Psoas muscle (tissue), 7 donors: ENCODE measurements at regions not wholly inside any gene's neighbourhood (a gene's known extent, or its start where the extent isn't known, plus 50 kb on each side); places are given as distances from the start of the nearest gene placed in this dataset.

Experiments used
- ATAC-seq, 4 donors: fragments of 200-7000 bp; cut with Tn5 transposase; one replicate each; pipeline ENCODE4 v1.9.1; 2020; ENCODE audit warnings: moderate library complexity in 3 of 4, mild to moderate bottlenecking in 2 of 4
- DNase-seq, 2 donors: peaks; one replicate each; pipeline ENCODE4 v3.0.0-alpha.2; 2020
- H3K27ac ChIP-seq: fragments of 200-600 bp; one replicate; pipeline ENCODE4 v1.8.0; 2022
- H3K27me3 ChIP-seq, 3 donors: fragments of 200-600 bp in 1 of 3; one replicate each; pipeline versions ENCODE4 v1.6.1 to v1.8.0; 2013 to 2022; ENCODE audit warnings: low read length in 2 of 3, mild to moderate bottlenecking in 2 of 3, moderate library complexity in 1 of 3; ENCODE audit not compliant: insufficient read depth in 3 of 3
- H3K36me3 ChIP-seq, 2 donors: fragments of 200-600 bp in 1 of 2; one replicate each; pipeline versions ENCODE4 v1.6.1 to v1.8.0; 2013 to 2022; ENCODE audit warnings: low read depth in 1 of 2, mild to moderate bottlenecking in 1 of 2, moderate library complexity in 1 of 2; ENCODE audit not compliant: insufficient read depth in 1 of 2
- H3K4me1 ChIP-seq: fragments of 200-600 bp; one replicate; pipeline ENCODE4 v1.8.0; 2022
- H3K4me3 ChIP-seq: fragments of 200-600 bp; one replicate; pipeline ENCODE4 v1.8.0; 2022; ENCODE audit warnings: mild to moderate bottlenecking
- H3K9me3 ChIP-seq: fragments of 200-600 bp; one replicate; pipeline ENCODE4 v1.8.0; 2022
- WGBS, 3 donors: extraction: QIAGEN DNeasy Blood & Tissue Kit; methylation state at CpG; one replicate each; pipeline versions ENCODE4 v1.1.6 to v1.1.7; 2013; 5-methylcytosine and 5-hydroxymethylcytosine counted together
- intact Hi-C, 2 donors: fragments of 100-400 bp; cut with DNase I; formaldehyde crosslinking; loops; one replicate each; pipeline versions ENCODE4 v1.11.0 to v1.14.2; 2022
- TF ChIP-seq, protein P1 (sequence below): fragments of 200-600 bp; IDR thresholded peaks from one replicate; pipeline ENCODE4 v1.8.0; 2022; ENCODE audit warnings: antibody characterized with exemption
- donor health status: healthy with polysubstance abuse.
- donor health status: DM: no; HTN: no; CAD: no; lungs with moderate emphysema.
- donor health status: Bipolar disorder and iron deficiency.
- donor health status: healthy.
- donor health status: DM: yes; HTN: yes; CAD: no.
- donor health status: DM: no; HTN: no; CAD: no.
- donor health status: DM: yes; HTN: yes; CAD: no.

- no peak overlapping the region for H3K27ac ChIP-seq
- ATAC-seq (no peak), DNase-seq (no peak)
- 46 to 63% (median 57%) methylated on average over 2 of the region's 2 CpGs for WGBS, 3 donors
- H3K27me3 ChIP-seq, result no peaks in the 10 kb centered on the region
- intact Hi-C loops, result no loop called here
- TF ChIP-seq, protein P1, sequence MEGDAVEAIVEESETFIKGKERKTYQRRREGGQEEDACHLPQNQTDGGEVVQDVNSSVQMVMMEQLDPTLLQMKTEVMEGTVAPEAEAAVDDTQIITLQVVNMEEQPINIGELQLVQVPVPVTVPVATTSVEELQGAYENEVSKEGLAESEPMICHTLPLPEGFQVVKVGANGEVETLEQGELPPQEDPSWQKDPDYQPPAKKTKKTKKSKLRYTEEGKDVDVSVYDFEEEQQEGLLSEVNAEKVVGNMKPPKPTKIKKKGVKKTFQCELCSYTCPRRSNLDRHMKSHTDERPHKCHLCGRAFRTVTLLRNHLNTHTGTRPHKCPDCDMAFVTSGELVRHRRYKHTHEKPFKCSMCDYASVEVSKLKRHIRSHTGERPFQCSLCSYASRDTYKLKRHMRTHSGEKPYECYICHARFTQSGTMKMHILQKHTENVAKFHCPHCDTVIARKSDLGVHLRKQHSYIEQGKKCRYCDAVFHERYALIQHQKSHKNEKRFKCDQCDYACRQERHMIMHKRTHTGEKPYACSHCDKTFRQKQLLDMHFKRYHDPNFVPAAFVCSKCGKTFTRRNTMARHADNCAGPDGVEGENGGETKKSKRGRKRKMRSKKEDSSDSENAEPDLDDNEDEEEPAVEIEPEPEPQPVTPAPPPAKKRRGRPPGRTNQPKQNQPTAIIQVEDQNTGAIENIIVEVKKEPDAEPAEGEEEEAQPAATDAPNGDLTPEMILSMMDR, result no peak
- H3K4me3 ChIP-seq, result no peak overlapping the region
- no peaks in the 10 kb centered on the region for H3K9me3 ChIP-seq
- no peaks in the 10 kb centered on the region for H3K36me3 ChIP-seq
- no peaks in the 10 kb centered on the region for H3K4me1 ChIP-seq
Observed at GRCh38 chr2:18402831-18403230, 157.6 kb downstream of the RDH14 start.

DNA sequence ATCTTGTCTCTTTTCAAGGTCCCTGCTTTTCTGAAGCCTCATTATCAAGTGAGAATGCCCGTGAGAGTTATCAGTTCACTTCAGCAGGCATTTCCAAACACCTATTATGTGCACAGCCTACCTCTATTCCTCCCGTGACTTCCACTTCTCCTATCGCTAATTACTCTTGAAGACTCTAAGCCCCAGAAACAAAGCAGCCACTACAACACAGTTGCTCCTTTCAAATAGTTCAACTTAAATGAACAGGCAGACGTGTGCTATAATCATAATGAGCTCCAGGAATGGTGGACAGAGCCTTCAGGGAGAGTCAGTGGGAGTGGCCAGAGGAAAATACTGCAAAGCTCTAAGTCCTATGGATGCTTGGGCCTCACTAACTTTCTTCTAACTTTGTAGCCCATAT, 159.0 kb downstream of the RDH14 start:
- no peak overlapping the region for H3K27ac ChIP-seq
- H3K4me1 ChIP-seq, result no peaks in the 10 kb centered on the region
- no peaks in the 10 kb centered on the region for H3K36me3 ChIP-seq
- H3K9me3 ChIP-seq, result no peaks in the 10 kb centered on the region
- TF ChIP-seq, protein P1, result no peak
- intact Hi-C loops, result no loop called here
- 73 to 78% (median 75%) methylated on average over 4 of the region's 4 CpGs for WGBS, 3 donors
- no peaks in the 10 kb centered on the region for H3K27me3 ChIP-seq
- ATAC-seq (no peak), DNase-seq (no peak)
- H3K4me3 ChIP-seq, result no peak overlapping the region

GRCh38 chr2:18399601-18400000, 160.9 kb downstream of the RDH14 start:
- H3K27ac ChIP-seq, result no peak overlapping the region
- no peak overlapping the region for H3K4me3 ChIP-seq
- TF ChIP-seq, protein P1, result no peak
- 79 to 84% (median 80%) methylated on average over 5 of the region's 5 CpGs for WGBS, 3 donors
- DNase-seq (no peak), ATAC-seq (no peak)
- no peaks in the 10 kb centered on the region for H3K36me3 ChIP-seq
- H3K9me3 ChIP-seq, result no peaks in the 10 kb centered on the region
- H3K4me1 ChIP-seq, result no peaks in the 10 kb centered on the region
- intact Hi-C loops, result no loop called here
- H3K27me3 ChIP-seq, result no peaks in the 10 kb centered on the region

- no peaks in the 10 kb centered on the region for H3K27me3 ChIP-seq
- H3K9me3 ChIP-seq, result no peaks in the 10 kb centered on the region
- ATAC-seq (peak in 1 of 4 donors; percentile 56), DNase-seq (peak; percentile 55 to 56)
- no peak overlapping the region for H3K27ac ChIP-seq
- 83 to 89% (median 84%) methylated on average over 1 of the region's 1 CpG for WGBS, 3 donors
- no peaks in the 10 kb centered on the region for H3K4me1 ChIP-seq
- intact Hi-C loops, result no loop called here
- H3K36me3 ChIP-seq, result no peaks in the 10 kb centered on the region
- H3K4me3 ChIP-seq, result no peak overlapping the region
- TF ChIP-seq, protein P1, result no peak
Observed at GRCh38 chr2:18398833-18399232, 161.6 kb downstream of the RDH14 start.

DNA sequence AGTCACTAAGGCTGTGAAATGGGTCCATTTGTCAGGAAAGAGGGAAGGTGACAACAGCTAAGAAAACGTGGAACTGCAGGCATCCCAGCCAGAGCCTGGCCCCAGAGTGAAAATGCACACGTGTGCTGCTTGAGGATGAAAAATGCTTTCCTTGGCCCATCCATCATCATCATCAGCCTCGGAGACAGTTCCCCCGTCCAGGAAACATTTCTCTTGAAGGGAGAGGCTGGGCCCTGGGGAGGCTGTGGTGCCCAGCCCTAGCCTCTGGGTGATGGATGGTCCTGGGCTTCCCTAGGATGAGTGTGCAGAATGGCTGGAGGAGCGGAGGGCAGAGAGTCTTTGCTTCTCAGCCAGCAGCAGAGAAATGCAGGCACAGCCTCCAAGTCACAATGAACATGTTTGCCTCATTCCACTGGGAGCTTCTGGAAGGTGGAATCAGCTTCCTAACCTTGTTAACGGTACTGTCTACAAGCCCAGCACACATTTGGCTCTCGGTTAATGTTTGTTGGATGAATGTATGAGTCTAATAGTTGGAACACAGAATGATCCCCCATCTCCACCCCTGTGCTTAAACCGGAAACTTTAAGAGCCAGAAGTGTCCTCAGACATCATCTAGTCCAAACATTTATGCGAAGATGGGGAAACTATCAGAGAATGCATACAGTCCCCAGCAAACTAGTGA, 164.0 kb downstream of the RDH14 start:
- TF ChIP-seq, protein P1, result no peak
- peak; percentile 23 to 45 for DNase-seq
- no peaks in the 10 kb centered on the region for H3K4me1 ChIP-seq
- peak in 1 of 4 donors; percentile 40 for ATAC-seq
- H3K9me3 ChIP-seq, result no peaks in the 10 kb centered on the region
- H3K4me3 ChIP-seq, result no peak overlapping the region
- H3K36me3 ChIP-seq, result no peaks in the 10 kb centered on the region
- no peak overlapping the region for H3K27ac ChIP-seq
- no peaks in the 10 kb centered on the region for H3K27me3 ChIP-seq
- 67 to 72% (median 69%) methylated on average over 9 of the region's 9 CpGs for WGBS, 3 donors
- intact Hi-C loops, result no loop called here
